Neuronal stem cell (in vitro differentiated cells): ENCODE measurements at regions not wholly inside any gene's neighbourhood (a gene's known extent, or its start where the extent isn't known, plus 50 kb on each side); places are given as distances from the start of the nearest gene placed in this dataset.

ENCODE experiments used
- DNase-seq: peaks from one replicate; pipeline ENCODE4 v3.0.0-alpha.2; 2013; ENCODE audit warnings: low spot score
- H2AFZ ChIP-seq: one replicate; pipeline ENCODE4 v1.6.1; 2013; ENCODE audit warnings: mild to moderate bottlenecking, low read length, inconsistent platforms
- H2AK5ac ChIP-seq: 2 replicates; pipeline ENCODE4 v1.6.1; 2013; ENCODE audit warnings: low read depth, mild to moderate bottlenecking, inconsistent platforms, low read length, moderate library complexity, mixed read lengths
- H2BK120ac ChIP-seq: 2 replicates; pipeline ENCODE4 v1.6.1; 2013; ENCODE audit warnings: low read depth, mild to moderate bottlenecking, inconsistent platforms, low read length, moderate library complexity, mixed read lengths
- H2BK12ac ChIP-seq: one replicate; pipeline ENCODE4 v1.6.1; 2013; ENCODE audit warnings: low read length, inconsistent platforms
- H2BK15ac ChIP-seq: 2 replicates; pipeline ENCODE4 v1.6.1; 2013; ENCODE audit warnings: mild to moderate bottlenecking, low read length, inconsistent platforms, mixed read lengths
- H2BK5ac ChIP-seq: one replicate; pipeline ENCODE4 v1.6.1; 2013; ENCODE audit warnings: inconsistent platforms, mild to moderate bottlenecking, low read length, moderate library complexity
- H3K14ac ChIP-seq: one replicate; pipeline ENCODE4 v1.6.1; 2013; ENCODE audit warnings: low read length, inconsistent platforms
- H3K18ac ChIP-seq: 2 replicates; pipeline ENCODE4 v1.6.1; 2013; ENCODE audit warnings: low read length, inconsistent platforms
- H3K23ac ChIP-seq: 2 replicates; pipeline ENCODE4 v1.6.1; 2013; ENCODE audit warnings: low read depth, mild to moderate bottlenecking, mixed read lengths, low read length, inconsistent platforms; ENCODE audit not compliant: poor library complexity
- H3K27ac ChIP-seq: replicated peaks from 3 replicates; pipeline ENCODE4 v1.5.1; 2013; ENCODE audit warnings: low read length, inconsistent platforms
- H3K27me3 ChIP-seq, 3 experiments: 2 replicates each; pipeline ENCODE4 v1.6.1; 2013; ENCODE audit warnings: low read length in 3 of 3, mild to moderate bottlenecking in 2 of 3, inconsistent platforms in 1 of 3, low read depth in 1 of 3, mixed read lengths in 1 of 3, moderate library complexity in 1 of 3; ENCODE audit not compliant: control insufficient read depth in 3 of 3, insufficient read depth in 3 of 3
- H3K36me3 ChIP-seq, 2 donors: replicated peaks in 1 of 2; 2 replicates each; pipeline ENCODE4 v1.6.1; 2013; ENCODE audit warnings: low read length in 2 of 2; ENCODE audit not compliant: control insufficient read depth in 2 of 2, insufficient read depth in 2 of 2
- H3K4ac ChIP-seq: 2 replicates; pipeline ENCODE4 v1.6.1; 2013; ENCODE audit warnings: inconsistent platforms, mild to moderate bottlenecking, low read length, moderate library complexity
- H3K4me1 ChIP-seq, 2 donors: 1 replicate in 1 of 2; 2 replicates in 1 of 2; pipeline ENCODE4 v1.6.1; 2013; ENCODE audit warnings: low read length in 2 of 2, low read depth in 1 of 2; ENCODE audit not compliant: control insufficient read depth in 2 of 2, insufficient read depth in 1 of 2
- H3K4me2 ChIP-seq: one replicate; pipeline ENCODE4 v1.6.1; 2013; ENCODE audit warnings: mild to moderate bottlenecking, low read length, inconsistent platforms; ENCODE audit not compliant: insufficient read depth, poor library complexity, severe bottlenecking
- H3K4me3 ChIP-seq, 2 donors: 2 replicates each; pipeline ENCODE4 v1.5.1; 2013; ENCODE audit warnings: low read length in 2 of 2, mild to moderate bottlenecking in 2 of 2, inconsistent platforms in 1 of 2, moderate library complexity in 1 of 2
- H3K79me1 ChIP-seq: one replicate; pipeline ENCODE4 v1.6.1; 2013; ENCODE audit warnings: low read depth, mild to moderate bottlenecking, inconsistent platforms, low read length, moderate library complexity
- H3K9ac ChIP-seq: one replicate; pipeline ENCODE4 v1.6.1; 2013; ENCODE audit warnings: mild to moderate bottlenecking, low read depth, low read length, inconsistent platforms; ENCODE audit not compliant: poor library complexity
- H3K9me3 ChIP-seq, 2 donors: replicated peaks in 1 of 2; 2 replicates each; pipeline versions ENCODE3 to v1.6.1; 2013; ENCODE audit warnings: low read length in 2 of 2, mild to moderate bottlenecking in 2 of 2, inconsistent platforms in 1 of 2, low read depth in 1 of 2, mixed read lengths in 1 of 2, moderate library complexity in 1 of 2; ENCODE audit not compliant: control insufficient read depth in 2 of 2, insufficient read depth in 1 of 2
- H4K8ac ChIP-seq: one replicate; pipeline ENCODE4 v1.6.1; 2013; ENCODE audit warnings: low read depth, mild to moderate bottlenecking, inconsistent platforms, low read length, moderate library complexity
- H4K91ac ChIP-seq: one replicate; pipeline ENCODE4 v1.6.1; 2013; ENCODE audit warnings: low read length, low read depth, mild to moderate bottlenecking, inconsistent platforms; ENCODE audit not compliant: poor library complexity
- WGBS, 2 donors: extraction: QIAGEN DNeasy Blood & Tissue Kit; methylation state at CpG; one replicate each; pipeline ENCODE4 v1.1.7; 2013; ENCODE audit warnings: missing lambda C conversion rate in 2 of 2, mixed read lengths in 1 of 2; ENCODE audit not compliant: insufficient read length in 2 of 2, insufficient replicate concordance in 1 of 2; ENCODE audit errors: extremely low coverage in 2 of 2; 5-methylcytosine and 5-hydroxymethylcytosine counted together

- no peaks in the 10 kb centered on the region for H3K27me3 ChIP-seq
- H3K23ac ChIP-seq = no peak overlapping the region
- no peak overlapping the region for H2BK120ac ChIP-seq
- H3K9me3 ChIP-seq = no peaks in the 10 kb centered on the region
- H3K4me1 ChIP-seq = peaks cover 0 to 6% of the 10 kb centered on the region in 2 donors
- no peak overlapping the region for H2AFZ ChIP-seq
- no peak overlapping the region for H2BK5ac ChIP-seq
- H4K8ac ChIP-seq = no peak overlapping the region
- DNase-seq = no peak
- H3K4me3 ChIP-seq = no peak overlapping the region
- no peak overlapping the region for H2AK5ac ChIP-seq
- no peak overlapping the region for H3K27ac ChIP-seq
- H3K14ac ChIP-seq = no peak overlapping the region
- no peak overlapping the region for H2BK15ac ChIP-seq
- H3K9ac ChIP-seq = no peak overlapping the region
- H3K18ac ChIP-seq = no peak overlapping the region
- H3K4me2 ChIP-seq = no peak overlapping the region
- H2BK12ac ChIP-seq = no peak overlapping the region
- H3K4ac ChIP-seq = no peak overlapping the region
- WGBS, 2 donors = no CpG with 5 or more reads among the region's 2 CpGs
- H4K91ac ChIP-seq = no peak overlapping the region
- H3K79me1 ChIP-seq = no peaks in the 10 kb centered on the region
- H3K36me3 ChIP-seq = no peaks in the 10 kb centered on the region
These were observed 1315.0 kb upstream of the CDH2 start for GRCh38 chr18:29491907-29492306.

GRCh38 chr18:29488617-29489016 lies 1311.7 kb upstream of the CDH2 start:
- Histone ChIP-seq H3K14ac (no peak overlapping the region), H3K23ac (no peak overlapping the region), H3K4me2 (no peak overlapping the region), H3K4me3 (no peak overlapping the region), H2BK5ac (no peak overlapping the region), H4K8ac (no peak overlapping the region), H2BK15ac (no peak overlapping the region), H2AK5ac (no peak overlapping the region), H3K9ac (no peak overlapping the region), H4K91ac (no peak overlapping the region), H3K79me1 (no peaks in the 10 kb centered on the region), H3K9me3 (no peaks in the 10 kb centered on the region), H3K27ac (no peak overlapping the region), H2BK12ac (no peak overlapping the region), H3K4ac (no peak overlapping the region), H3K18ac (no peak overlapping the region), H3K4me1 (no peaks in the 10 kb centered on the region), H3K36me3 (no peaks in the 10 kb centered on the region), H2AFZ (no peak overlapping the region), H2BK120ac (no peak overlapping the region), H3K27me3 (no peaks in the 10 kb centered on the region)
- no CpG with 5 or more reads among the region's 2 CpGs for WGBS, 2 donors
- DNase-seq = no peak

GRCh38 chr18:29465526-29465925 lies 1288.6 kb upstream of the CDH2 start:
- Histone ChIP-seq H3K4ac (no peak overlapping the region), H2AK5ac (no peak overlapping the region), H3K14ac (no peak overlapping the region), H3K79me1 (no peaks in the 10 kb centered on the region), H2BK12ac (no peak overlapping the region), H2BK120ac (no peak overlapping the region), H3K4me2 (no peak overlapping the region), H3K27me3 (no peaks in the 10 kb centered on the region), H3K27ac (no peak overlapping the region), H2BK5ac (no peak overlapping the region), H3K4me1 (no peaks in the 10 kb centered on the region), H3K18ac (no peak overlapping the region), H3K36me3 (no peaks in the 10 kb centered on the region), H3K4me3 (no peak overlapping the region), H2BK15ac (no peak overlapping the region), H4K8ac (no peak overlapping the region), H3K23ac (no peak overlapping the region), H3K9ac (no peak overlapping the region), H4K91ac (no peak overlapping the region), H3K9me3 (no peaks in the 10 kb centered on the region), H2AFZ (no peak overlapping the region)
- DNase-seq = no peak

GRCh38 chr18:29459972-29460371 lies 1283.0 kb upstream of the CDH2 start:
- no peak overlapping the region for H2BK12ac ChIP-seq
- no peak overlapping the region for H3K9ac ChIP-seq

More at GRCh38 chr18:29459972-29460371, 1283.0 kb upstream of the CDH2 start:
- H3K18ac ChIP-seq = no peak overlapping the region
- H3K14ac ChIP-seq = no peak overlapping the region
- H3K27ac ChIP-seq = no peak overlapping the region
- no peak overlapping the region for H3K4ac ChIP-seq
- no peak overlapping the region for H2BK120ac ChIP-seq
- no peaks in the 10 kb centered on the region for H3K4me1 ChIP-seq
- no peak overlapping the region for H3K4me2 ChIP-seq
- no peak overlapping the region for H3K23ac ChIP-seq
- H2BK5ac ChIP-seq = no peak overlapping the region
- no peak overlapping the region for H4K8ac ChIP-seq
- H3K4me3 ChIP-seq = no peak overlapping the region
- no peaks in the 10 kb centered on the region for H3K36me3 ChIP-seq
- no peak overlapping the region for H2BK15ac ChIP-seq
- no peaks in the 10 kb centered on the region for H3K9me3 ChIP-seq
- H3K79me1 ChIP-seq = no peaks in the 10 kb centered on the region
- H4K91ac ChIP-seq = no peak overlapping the region
- H2AFZ ChIP-seq = no peak overlapping the region
- H3K27me3 ChIP-seq = no peaks in the 10 kb centered on the region
- no peak overlapping the region for H2AK5ac ChIP-seq
- DNase-seq = no peak
